IMR-90 (cell line): ENCODE measurements at regions not wholly inside any gene's neighbourhood (a gene's known extent, or its start where the extent isn't known, plus 50 kb on each side); places are given as distances from the start of the nearest gene placed in this dataset.

Experiments used
- ATAC-seq: fragments of 200-7000 bp; cut with Tn5 transposase; 2 replicates; pipeline ENCODE4 v1.9.1; 2020; ENCODE audit warnings: low read depth, mild to moderate bottlenecking, moderate library complexity
- BruUV-seq: library from RNA; stranded (reverse); fragments of 400-500 nt; replicated peaks from 2 replicates; lab custom pipeline; 2021; lab: Mats Ljungman, UMichigan
- CTCF ChIA-PET: fragments of 300-600 bp; formaldehyde crosslinking; extraction: SDS; loops from one replicate; lab custom pipeline; 2021; ENCODE audit warnings: antibody characterized with exemption; lab: Yijun Ruan, JAX
- POLR2A ChIA-PET: fragments of 300-600 bp; sonication (Branson Sonifier 250); formaldehyde crosslinking; loops from one replicate; lab custom pipeline; 2022; ENCODE audit warnings: antibody characterized with exemption; ENCODE audit not compliant: unreplicated experiment; lab: Charles Lee
- DNase-seq: peaks from one replicate; pipeline ENCODE4 v3.0.0; 2013
- H2AFZ ChIP-seq: replicated peaks from 2 replicates; pipeline ENCODE3; 2013; ENCODE audit warnings: low read length, mild to moderate bottlenecking; ENCODE audit not compliant: poor library complexity
- H2AK5ac ChIP-seq: 2 replicates; pipeline ENCODE4 v1.6.1; 2013; ENCODE audit warnings: low read depth, low read length, inconsistent platforms
- H2AK9ac ChIP-seq: replicated peaks from 2 replicates; pipeline ENCODE3; 2013; ENCODE audit warnings: mild to moderate bottlenecking, low read depth, low read length, moderate library complexity; ENCODE audit not compliant: poor library complexity
- H2BK120ac ChIP-seq: 2 replicates; pipeline ENCODE4 v1.6.1; 2013; ENCODE audit warnings: low read depth, low read length, inconsistent platforms
- H2BK15ac ChIP-seq: 3 replicates; pipeline ENCODE4 v1.6.1; 2013; ENCODE audit warnings: low read depth, low read length, inconsistent platforms
- H2BK20ac ChIP-seq: 2 replicates; pipeline ENCODE4 v1.6.1; 2013; ENCODE audit warnings: low read depth, mild to moderate bottlenecking, inconsistent platforms, low read length, moderate library complexity
- H2BK5ac ChIP-seq: 2 replicates; pipeline ENCODE4 v1.6.1; 2013; ENCODE audit warnings: mild to moderate bottlenecking, low read depth, low read length, inconsistent platforms; ENCODE audit not compliant: poor library complexity, severe bottlenecking
- H3K14ac ChIP-seq: replicated peaks from 2 replicates; pipeline ENCODE4 v1.6.1; 2013; ENCODE audit warnings: low read depth, low read length, inconsistent platforms
- H3K18ac ChIP-seq: 2 replicates; pipeline ENCODE4 v1.6.1; 2013; ENCODE audit warnings: low read depth, low read length, control low read depth
- H3K23ac ChIP-seq: 2 replicates; pipeline ENCODE4 v1.6.1; 2013; ENCODE audit warnings: low read depth, low read length, inconsistent platforms
- H3K27ac ChIP-seq: 2 replicates; pipeline ENCODE4 v1.5.1; 2013; ENCODE audit warnings: mild to moderate bottlenecking, control low read depth, low read length; ENCODE audit not compliant: insufficient read depth
- H3K27me3 ChIP-seq: 2 replicates; pipeline ENCODE4 v1.6.1; 2013; ENCODE audit warnings: low read length; ENCODE audit not compliant: control insufficient read depth, insufficient read depth
- H3K36me3 ChIP-seq: 2 replicates; pipeline ENCODE4 v1.6.1; 2013; ENCODE audit warnings: low read length, mixed read lengths; ENCODE audit not compliant: control insufficient read depth, insufficient read depth
- H3K4ac ChIP-seq: 2 replicates; pipeline ENCODE4 v1.6.1; 2013; ENCODE audit warnings: low read depth, low read length, inconsistent platforms
- H3K4me1 ChIP-seq: 2 replicates; pipeline ENCODE4 v1.6.1; 2013; ENCODE audit warnings: low read length, mixed read lengths; ENCODE audit not compliant: control insufficient read depth, insufficient read depth
- H3K4me2 ChIP-seq: 2 replicates; pipeline ENCODE4 v1.6.1; 2013; ENCODE audit warnings: low read depth, mild to moderate bottlenecking, control low read depth, low read length, moderate library complexity
- H3K4me3 ChIP-seq: 2 replicates; pipeline ENCODE4 v1.5.1; 2013; ENCODE audit warnings: low read depth, mild to moderate bottlenecking, control low read depth, low read length, moderate library complexity; ENCODE audit not compliant: insufficient read depth
- H3K56ac ChIP-seq: 2 replicates; pipeline ENCODE4 v1.6.1; 2013; ENCODE audit warnings: low read length, inconsistent platforms; ENCODE audit not compliant: insufficient read depth; ENCODE audit errors: extremely low read depth
- H3K79me1 ChIP-seq, 2 experiments: 2 replicates each; pipeline ENCODE4 v1.6.1; 2013; ENCODE audit warnings: low read length in 2 of 2, inconsistent platforms in 1 of 2, low read depth in 1 of 2
- H3K9ac ChIP-seq: 2 replicates; pipeline ENCODE4 v1.6.1; 2013; ENCODE audit warnings: low read depth, low read length, control low read depth
- H3K9me1 ChIP-seq: 2 replicates; pipeline ENCODE4 v1.6.1; 2013; ENCODE audit warnings: low read length, inconsistent platforms; ENCODE audit not compliant: insufficient read depth
- H3K9me3 ChIP-seq: 2 replicates; pipeline ENCODE4 v1.6.1; 2013; ENCODE audit warnings: low read length; ENCODE audit not compliant: control insufficient read depth, insufficient read depth
- H4K20me1 ChIP-seq: 2 replicates; pipeline ENCODE4 v1.6.1; 2013; ENCODE audit warnings: low read length, inconsistent platforms; ENCODE audit not compliant: insufficient read depth
- H4K5ac ChIP-seq: 2 replicates; pipeline ENCODE4 v1.6.1; 2013; ENCODE audit warnings: mild to moderate bottlenecking, low read depth, low read length, control low read depth
- H4K8ac ChIP-seq, 2 experiments: 2 replicates each; pipeline ENCODE4 v1.6.1; 2013; ENCODE audit warnings: low read depth in 2 of 2, low read length in 2 of 2, control low read depth in 1 of 2, inconsistent platforms in 1 of 2
- H4K91ac ChIP-seq: 2 replicates; pipeline ENCODE4 v1.6.1; 2013; ENCODE audit warnings: low read depth, low read length, inconsistent platforms; ENCODE audit not compliant: insufficient read depth
- CEBPB ChIP-seq: IDR thresholded peaks from 2 replicates; pipeline ENCODE4 v1.6.1; 2012; ENCODE audit warnings: low read depth, low read length, improper control_type of control experiment
- CHD1 ChIP-seq: IDR thresholded peaks from 2 replicates; pipeline ENCODE4 v1.6.1; 2012; ENCODE audit warnings: low read depth, low read length, improper control_type of control experiment
- CTCF ChIP-seq: conservative IDR thresholded peaks from 2 replicates; pipeline ENCODE4 v1.5.1; 2012; ENCODE audit warnings: mild to moderate bottlenecking, low read depth, low read length, improper control_type of control experiment
- ELK1 ChIP-seq: fragments of 150-350 bp; IDR thresholded peaks from 2 replicates; pipeline ENCODE4 v1.6.1; 2016; ENCODE audit warnings: low read depth, mild to moderate bottlenecking, low read length, moderate library complexity, borderline replicate concordance
- MAFK ChIP-seq: IDR thresholded peaks from 2 replicates; pipeline ENCODE4 v1.6.1; 2012; ENCODE audit warnings: low read depth, low read length, improper control_type of control experiment
- MXI1 ChIP-seq: IDR thresholded peaks from 2 replicates; pipeline ENCODE4 v1.6.1; 2012; ENCODE audit warnings: low read depth, mild to moderate bottlenecking, low read length, moderate library complexity, borderline replicate concordance
- NFE2L2 ChIP-seq: fragments of 150-350 bp; IDR thresholded peaks from 2 replicates; pipeline ENCODE4 v1.6.1; 2016; ENCODE audit warnings: low read depth, mild to moderate bottlenecking, low read length
- SMC3 ChIP-seq: fragments of 150-350 bp; IDR thresholded peaks from 2 replicates; pipeline ENCODE4 v1.6.1; 2016; ENCODE audit warnings: low read depth, mild to moderate bottlenecking, antibody characterized with exemption, low read length, moderate library complexity
- USF2 ChIP-seq: fragments of 150-350 bp; IDR thresholded peaks from 2 replicates; pipeline ENCODE4 v1.6.1; 2017; ENCODE audit warnings: mild to moderate bottlenecking, antibody characterized with exemption, low read length, low read depth
- WGBS, 2 experiments: methylation state at CpG; one replicate each; pipeline versions ENCODE4 v1.1.5 to v1.1.7; 2013; ENCODE audit warnings: missing lambda C conversion rate in 2 of 2; ENCODE audit not compliant: insufficient read length in 1 of 2; ENCODE audit errors: extremely low coverage in 2 of 2; 5-methylcytosine and 5-hydroxymethylcytosine counted together
- dilution Hi-C: fragments of 300-500 bp; cut with HindIII; formaldehyde crosslinking; loops from one replicate; pipeline ENCODE4 v1.14.3; 2018; ENCODE audit warnings: low sequenced_read_pairs; ENCODE audit not compliant: unreplicated experiment
- in situ Hi-C: fragments of 300-500 bp; cut with MboI; formaldehyde crosslinking; loops from 3 replicates; pipeline ENCODE4 v1.14.3; 2019; ENCODE audit warnings: low sequenced_read_pairs, inconsistent platforms, mixed read lengths
- intact Hi-C: fragments of 100-400 bp; cut with micrococcal nuclease; formaldehyde crosslinking; loops from 2 replicates; pipeline ENCODE4 v1.10.0; 2022

GRCh38 chrX:121259170-121259569 is 211.8 kb downstream of the GLUD2 start:
- no peak overlapping the region for H3K4ac ChIP-seq
- WGBS, 2 experiments, result no CpG with 5 or more reads among the region's 2 CpGs
- H3K4me1 ChIP-seq, result no peaks in the 10 kb centered on the region
- dilution Hi-C loops (no loop called here), in situ Hi-C loops (no loop called here), intact Hi-C loops (no loop called here)
- H2AK9ac ChIP-seq, result no peak overlapping the region
- no peak overlapping the region for H2BK120ac ChIP-seq
- H3K56ac ChIP-seq, result no peak overlapping the region
- H4K8ac ChIP-seq, result no peak overlapping the region
- ATAC-seq (no peak), DNase-seq (no peak)
- CTCF ChIA-PET, result no interaction called here
- no TSS peak for BruUV-seq
- no peak overlapping the region for H3K9ac ChIP-seq
- H3K18ac ChIP-seq, result no peak overlapping the region
- H4K5ac ChIP-seq, result no peak overlapping the region
- H3K4me2 ChIP-seq, result no peak overlapping the region
- H2AK5ac ChIP-seq, result no peak overlapping the region
- H3K9me3 ChIP-seq, result no peaks in the 10 kb centered on the region
- no peak overlapping the region for H3K4me3 ChIP-seq
- H4K91ac ChIP-seq, result no peak overlapping the region
- no peak overlapping the region for H3K27ac ChIP-seq
- no peaks in the 10 kb centered on the region for H3K79me1 ChIP-seq
- H2BK5ac ChIP-seq, result no peak overlapping the region
- H2BK15ac ChIP-seq, result no peak overlapping the region
- H2AFZ ChIP-seq, result no peak overlapping the region
- no peaks in the 10 kb centered on the region for H3K36me3 ChIP-seq
- H3K23ac ChIP-seq, result no peak overlapping the region
- H3K27me3 ChIP-seq, result no peaks in the 10 kb centered on the region
- POLR2A ChIA-PET, result no interaction called here
- H3K9me1 ChIP-seq, result no peaks in the 10 kb centered on the region
- no peak overlapping the region for H3K14ac ChIP-seq
- H2BK20ac ChIP-seq, result no peak overlapping the region
- TF ChIP-seq NFE2L2, result no peak
- no peak for TF ChIP-seq MXI1
- TF ChIP-seq CHD1, result no peak
- TF ChIP-seq CTCF, result no peak
- no peak for TF ChIP-seq SMC3
- no peak for TF ChIP-seq CEBPB
- no peak for TF ChIP-seq USF2
- TF ChIP-seq MAFK, result no peak
- TF ChIP-seq ELK1, result no peak
- no peaks in the 10 kb centered on the region for H4K20me1 ChIP-seq
